Epithelial cell of prostate (primary cell): ENCODE measurements at regions not wholly inside any gene's neighbourhood (a gene's known extent, or its start where the extent isn't known, plus 50 kb on each side); places are given as distances from the start of the nearest gene placed in this dataset.

Experiments used
- DNase-seq: peaks from one replicate; pipeline ENCODE4 v3.0.0-alpha.2; 2011; ENCODE audit warnings: low read depth, low spot score
- H3K27ac ChIP-seq: fragments of 450-650 bp; 2 replicates; pipeline ENCODE4 v1.5.1; 2017; ENCODE audit warnings: mild to moderate bottlenecking

GRCh38 chr4:135705343-135705742, 1503.8 kb upstream of the PABPC4L start:
- DNase-seq = no peak
- H3K27ac ChIP-seq = no peak overlapping the region

GRCh38 chr4:135694066-135694465, 1492.5 kb upstream of the PABPC4L start:
- DNase-seq = no peak
- no peak overlapping the region for H3K27ac ChIP-seq

GRCh38 chr4:135684001-135684400, 1482.4 kb upstream of the PABPC4L start:
- no peak overlapping the region for H3K27ac ChIP-seq
- DNase-seq = no peak

- no peak overlapping the region for H3K27ac ChIP-seq
- DNase-seq = no peak
These were observed 1470.6 kb upstream of the PABPC4L start for GRCh38 chr4:135672202-135672601.

GRCh38 chr4:135670548-135670947, 1469.0 kb upstream of the PABPC4L start:
- H3K27ac ChIP-seq = no peak overlapping the region
- no peak for DNase-seq
